Right renal pelvis (tissue), 4 donors: ENCODE measurements at regions not wholly inside any gene's neighbourhood (a gene's known extent, or its start where the extent isn't known, plus 50 kb on each side); places are given as distances from the start of the nearest gene placed in this dataset.

ENCODE experiments used
- DNase-seq, 4 donors: peaks; one replicate each; pipeline ENCODE4 v3.0.0-alpha.2; 2013; ENCODE audit warnings: low read depth in 4 of 4, low spot score in 3 of 4, missing footprints in 1 of 4

DNA sequence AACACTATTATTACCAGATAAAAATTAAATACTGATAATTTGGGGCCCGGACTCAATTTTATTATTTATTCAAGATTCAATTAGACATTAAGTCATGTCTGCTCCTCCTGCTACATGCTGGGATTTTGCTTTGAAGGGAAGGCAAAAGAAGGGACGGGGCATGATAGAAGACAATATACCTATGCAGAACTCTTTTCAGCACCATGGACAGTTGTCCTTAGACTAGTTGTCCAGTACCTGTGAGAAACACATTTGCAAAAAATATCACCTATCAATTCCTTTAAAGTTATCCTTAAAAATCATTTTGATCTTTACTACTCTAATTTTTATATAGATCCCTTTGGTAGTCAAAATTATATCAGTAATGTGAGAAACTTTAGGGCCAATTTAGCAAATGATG, 100.2 kb upstream of the SULT1C3 start:
- DNase-seq, result peak; percentile 31 to 48 (median 39)

DNA sequence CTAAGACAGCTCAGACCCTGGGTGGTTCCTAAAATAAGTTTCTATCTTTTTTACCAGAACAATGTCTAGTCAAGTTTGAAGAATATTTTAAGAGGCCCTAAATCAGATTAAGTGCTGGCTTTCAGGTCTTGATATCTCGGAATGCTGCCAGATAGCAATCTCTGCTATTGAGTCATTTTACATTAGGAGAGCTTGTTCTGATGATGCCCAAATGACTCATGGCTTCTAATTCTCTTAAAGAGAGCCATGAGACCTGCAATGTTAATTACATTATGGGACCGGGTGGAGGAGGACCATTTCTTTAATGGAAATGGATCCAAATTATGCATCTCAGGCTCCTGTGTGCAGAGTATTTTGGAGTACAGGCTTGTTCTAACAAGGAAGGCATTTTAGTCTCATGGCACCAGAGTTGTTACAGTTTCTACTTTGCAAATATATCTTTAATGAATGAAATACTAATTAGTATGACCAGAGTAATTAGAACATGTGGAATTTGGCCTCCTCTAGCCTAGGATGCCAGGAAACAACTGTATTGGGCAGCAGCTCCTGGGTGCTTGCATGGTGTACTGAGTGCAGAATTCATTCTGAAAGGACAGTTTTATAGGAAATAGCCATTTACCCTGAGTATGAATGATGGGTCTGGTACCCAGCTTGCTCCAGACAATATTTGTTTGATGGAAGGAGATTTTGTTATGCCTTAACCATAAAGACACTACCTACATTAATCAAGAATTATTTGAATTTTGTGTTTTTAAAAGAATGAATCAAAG, 94.0 kb upstream of the SULT1C3 start:
- DNase-seq, result no peak

DNA sequence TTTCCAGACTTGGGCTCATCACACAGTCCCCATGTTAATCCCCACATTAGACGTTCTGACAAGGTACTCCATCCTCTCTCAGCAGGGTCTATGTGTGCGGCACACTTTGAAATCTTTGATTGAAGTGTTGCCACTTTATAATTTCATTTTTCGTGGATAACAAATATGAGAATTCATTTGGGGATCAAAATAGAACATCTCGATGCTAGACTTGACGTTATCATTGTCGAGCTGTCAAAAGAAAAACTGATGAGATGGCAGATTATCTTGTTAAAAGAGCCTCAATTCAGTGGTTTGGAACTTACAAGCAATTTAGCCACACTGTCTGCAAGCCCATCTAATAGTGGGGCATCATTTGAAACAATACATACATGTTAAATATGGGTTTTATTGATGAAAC, 91.2 kb upstream of the SULT1C3 start:
- no peak for DNase-seq

DNA sequence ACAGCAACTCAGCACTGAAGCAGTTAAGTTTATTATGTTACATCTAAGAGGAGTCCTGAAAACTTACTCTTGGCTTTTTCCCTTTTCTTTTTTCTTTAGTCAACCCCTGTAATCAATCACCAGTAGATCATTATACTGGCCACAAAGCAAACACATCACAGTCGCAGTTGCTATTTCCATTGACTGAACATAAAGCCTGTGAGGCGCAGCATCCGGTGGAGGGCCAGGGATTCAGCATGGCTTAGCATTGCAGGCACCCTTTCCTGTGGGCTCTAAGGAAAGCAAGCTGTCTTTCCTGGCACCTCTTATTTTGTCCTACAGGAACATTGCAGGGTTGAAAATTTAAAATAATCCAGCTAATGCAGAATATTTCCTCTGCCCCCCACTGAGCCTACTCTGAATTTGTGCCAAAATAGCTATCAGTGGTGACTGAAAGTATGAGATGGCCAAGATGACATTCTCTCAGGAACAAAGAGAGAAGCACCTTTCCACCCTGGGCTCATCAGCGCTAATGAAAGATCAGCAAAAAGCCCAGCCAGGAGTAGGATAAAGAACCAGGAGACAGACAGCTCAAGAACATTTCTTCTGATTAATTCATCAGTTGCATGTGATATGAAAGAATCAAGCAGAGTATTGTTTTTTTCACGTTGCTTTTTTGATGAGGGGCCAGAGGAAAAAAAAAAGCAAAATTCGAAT, 85.3 kb upstream of the SULT1C3 start:
- DNase-seq, result no peak

DNA sequence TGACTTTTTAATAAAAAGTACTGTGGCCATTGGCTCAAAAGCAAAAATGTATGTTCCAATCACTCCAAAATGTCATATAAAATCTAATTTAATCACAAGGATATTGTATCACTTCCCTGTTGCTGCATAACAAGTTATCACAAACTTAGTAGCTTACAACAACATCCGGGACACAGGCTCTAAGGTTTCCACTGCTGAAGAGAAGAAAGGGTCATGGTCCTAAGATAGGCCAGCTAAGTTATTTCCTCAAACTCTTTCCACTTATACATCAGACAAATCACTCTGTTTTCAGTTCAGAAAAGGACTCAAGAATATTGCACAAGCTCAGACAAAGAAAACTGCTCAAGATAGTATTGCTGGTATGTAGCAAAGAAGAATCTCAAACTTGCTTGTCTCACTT, 78.5 kb upstream of the SULT1C3 start:
- DNase-seq, result no peak

DNA sequence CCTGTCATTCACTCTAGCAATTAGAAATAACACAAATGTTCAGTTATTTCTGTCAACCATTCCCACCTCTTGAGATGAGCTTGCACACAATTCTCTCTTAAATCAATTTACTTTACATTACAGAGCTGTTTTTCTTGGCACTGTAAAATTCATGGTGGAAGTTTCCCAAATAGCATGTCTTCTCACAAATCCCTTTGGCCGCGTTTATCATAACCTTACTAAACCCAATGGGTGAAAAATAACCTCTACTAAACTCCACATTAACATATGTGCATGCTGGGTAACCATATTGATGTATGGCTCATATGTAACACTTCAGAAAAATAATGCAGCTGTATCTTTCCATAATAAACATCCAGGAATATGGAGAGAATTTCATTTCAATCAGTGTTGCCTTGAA, 75.5 kb upstream of the SULT1C3 start:
- DNase-seq, result no peak

DNA sequence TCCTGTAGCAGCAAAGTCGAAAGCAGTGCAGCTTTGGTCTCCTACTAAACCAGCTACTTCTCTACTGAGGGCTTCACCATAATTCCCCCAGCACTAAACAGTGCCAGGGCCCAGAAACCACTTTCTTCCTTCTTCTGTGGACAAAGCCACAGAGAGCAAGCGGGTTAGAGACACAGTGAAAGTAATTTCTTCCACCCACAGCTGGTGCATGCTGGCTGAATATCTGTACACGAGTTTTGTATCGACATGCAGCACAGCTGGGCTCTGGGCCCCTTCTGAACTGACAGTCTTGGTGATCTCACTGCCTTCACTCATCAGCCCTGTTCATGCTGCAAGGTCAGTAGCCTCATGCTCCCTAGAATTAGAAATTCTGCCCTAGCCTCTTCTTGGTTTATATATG, 74.0 kb upstream of the SULT1C3 start:
- DNase-seq, result no peak

DNA sequence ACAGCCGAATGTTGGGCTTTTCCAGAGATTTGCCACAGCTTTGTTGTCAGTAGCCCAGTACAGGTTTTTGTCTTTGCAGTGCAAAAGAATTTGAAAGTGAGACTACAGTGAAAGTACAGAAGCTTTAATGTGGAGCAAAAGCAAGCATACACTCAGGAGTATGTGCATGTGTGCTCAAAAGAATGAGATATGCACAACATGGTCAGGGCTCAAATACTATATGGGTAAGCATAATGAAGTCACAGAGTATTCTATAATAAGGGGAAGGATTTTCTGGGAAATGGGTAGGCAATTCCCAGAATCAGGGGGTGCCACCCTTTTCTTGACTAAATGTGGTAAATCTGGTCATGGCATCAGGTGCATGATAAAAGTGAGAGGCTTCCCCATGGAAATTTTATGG, 72.1 kb upstream of the SULT1C3 start:
- DNase-seq, result no peak

DNA sequence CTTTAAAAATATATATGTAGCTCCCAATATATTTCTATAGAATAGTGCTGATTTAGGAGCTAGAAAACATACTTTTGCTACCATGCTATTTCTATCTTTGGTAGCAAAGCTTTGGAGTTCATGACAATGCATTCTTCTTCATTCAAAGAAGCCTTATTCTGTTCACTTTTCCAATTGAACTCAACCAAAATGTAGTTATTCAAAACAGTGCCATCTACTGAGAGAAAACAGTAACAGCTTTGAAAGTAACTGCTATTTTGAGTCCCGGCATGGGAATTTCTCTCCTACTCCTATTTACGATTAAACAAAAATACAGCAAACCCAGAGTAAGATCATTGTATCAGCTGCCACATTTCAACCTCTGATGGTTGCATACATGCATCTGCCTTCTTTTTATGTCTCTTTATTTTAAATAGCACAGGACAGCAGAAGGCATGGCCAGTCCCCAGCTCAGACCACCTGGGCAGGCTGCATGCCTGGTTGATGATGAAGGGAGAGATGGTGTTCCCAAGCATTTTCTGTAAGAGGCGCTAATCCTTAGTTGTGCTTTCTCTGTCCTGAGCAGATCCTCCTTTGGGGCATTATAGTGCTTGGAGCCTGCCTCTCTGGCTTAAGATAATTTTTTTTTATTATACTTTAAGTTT, 69.7 kb upstream of the SULT1C3 start:
- peak in 1 of 4 donors; percentile 15 for DNase-seq

DNA sequence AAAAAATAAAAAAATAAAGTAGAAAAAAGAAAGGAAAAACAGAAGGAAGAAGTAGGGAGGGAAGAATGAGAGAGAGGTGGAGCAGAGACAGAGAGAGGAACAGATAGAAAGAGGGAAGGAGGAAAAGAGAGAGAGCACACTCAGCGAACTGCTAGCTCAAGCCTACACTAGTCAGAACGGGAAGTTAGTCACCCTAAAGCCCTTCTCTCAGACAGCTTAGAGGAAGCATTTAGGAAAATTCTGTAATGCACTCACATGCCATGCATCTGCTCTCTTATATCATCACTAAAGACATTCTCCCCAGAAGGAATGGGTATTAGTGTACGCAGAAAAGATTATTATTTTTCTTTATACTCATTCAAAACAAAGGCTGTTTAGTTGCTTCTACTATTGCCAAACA, 68.1 kb upstream of the SULT1C3 start:
- no peak for DNase-seq

DNA sequence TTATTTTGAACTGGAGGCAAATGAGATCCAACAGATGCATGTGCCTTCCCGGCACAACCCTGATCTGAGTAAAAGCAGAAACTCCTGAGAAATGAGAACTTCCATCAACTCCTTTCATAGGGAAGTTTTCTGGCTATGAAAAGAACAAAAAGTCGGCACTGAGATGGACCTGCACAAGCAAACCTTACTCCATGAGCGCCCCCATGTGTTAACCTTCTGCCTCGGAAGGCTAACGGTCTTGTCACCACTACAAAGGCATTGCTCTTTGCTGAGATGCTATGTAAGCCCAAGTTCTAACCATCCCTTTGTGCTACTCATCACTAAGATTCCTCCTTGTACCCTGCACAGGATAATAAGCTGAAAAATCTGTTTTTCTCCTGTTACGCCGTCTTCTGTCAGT, 57.3 kb upstream of the SULT1C3 start:
- no peak for DNase-seq

DNA sequence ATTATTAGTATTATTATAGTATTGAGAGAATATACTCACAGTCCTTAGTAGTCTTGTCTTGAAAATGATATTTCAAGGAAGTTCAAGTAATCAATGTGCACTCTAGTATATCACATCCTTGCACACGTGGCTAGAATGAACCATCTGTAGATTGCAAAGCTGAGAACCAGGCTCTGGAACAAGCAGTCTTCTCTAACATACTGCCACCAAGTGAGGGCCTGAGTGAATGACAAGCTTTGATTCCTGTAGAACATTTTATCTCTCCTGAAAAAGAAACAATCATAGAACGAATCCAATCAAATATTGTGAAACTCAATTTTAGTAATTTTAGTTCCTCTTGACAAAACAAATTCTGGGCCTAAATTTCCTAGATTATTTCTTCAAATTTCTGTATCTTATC, 55.3 kb upstream of the SULT1C3 start:
- DNase-seq, result no peak

DNA sequence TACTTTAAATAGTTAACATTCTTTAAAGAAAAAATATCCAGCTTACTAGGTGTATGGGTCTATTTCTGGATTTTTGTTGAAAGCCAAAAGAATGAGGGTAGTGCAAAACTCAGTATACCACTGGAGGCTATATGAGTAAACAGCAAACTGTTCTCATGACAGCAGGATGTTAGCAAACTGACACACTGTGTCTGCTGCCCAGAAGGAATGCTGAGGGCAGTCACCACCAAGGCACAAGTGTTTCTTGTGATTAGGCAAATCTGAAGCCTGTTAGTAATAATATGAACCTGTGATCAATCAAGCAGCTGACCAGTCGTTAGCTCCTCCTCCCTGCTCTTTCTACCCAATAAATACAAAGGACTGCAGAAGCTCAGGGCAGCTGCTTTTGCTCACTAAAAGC, 50.5 kb upstream of the SULT1C3 start:
- no peak for DNase-seq
